ENCODE measurements at regions not wholly inside any gene's neighbourhood (a gene's known extent, or its start where the extent isn't known, plus 50 kb on each side); places are given as distances from the start of the nearest gene placed in this dataset.

DNA sequence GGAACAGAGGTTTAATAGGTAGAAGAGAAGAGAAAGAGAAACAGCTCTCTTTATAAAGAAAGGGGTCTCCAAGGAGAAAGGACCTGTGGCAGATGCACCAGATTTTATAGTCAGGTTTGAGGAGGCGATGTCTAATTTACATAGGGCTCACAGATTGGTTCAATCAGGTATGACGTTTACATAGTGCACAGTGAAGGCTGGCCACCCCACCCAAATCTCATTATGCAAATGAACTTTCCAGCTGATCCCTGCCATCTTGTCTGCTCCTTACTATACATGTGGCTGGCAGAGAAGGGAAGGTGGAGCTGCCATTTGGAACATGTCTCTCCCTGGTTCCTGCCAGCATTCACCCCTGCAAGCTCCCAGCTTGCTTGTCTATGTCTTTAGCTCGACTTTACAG, 557.8 kb downstream of the SUCLG1 start:
- TF ChIP-seq CTCF (IDR thresholded peaks at IDR 0.05; ENCODE audit: low read length) (no peak), EZH2 (IDR thresholded peaks at IDR 0.05; ENCODE audit: borderline replicate concordance, low read length) (no peak)
